Activated B cell treated with CpG ODN at 0.5 μM for 24 hours (primary cell): ENCODE measurements at regions not wholly inside any gene's neighbourhood (a gene's known extent, or its start where the extent isn't known, plus 50 kb on each side); places are given as distances from the start of the nearest gene placed in this dataset.

Experiments used
- ATAC-seq: fragments of 200-7000 bp; cut with Tn5 transposase; one replicate; pipeline ENCODE4 v1.10.0; 2021; ENCODE audit warnings: low read depth, mild to moderate bottlenecking, moderate library complexity
- CTCF ChIA-PET: fragments of 350-600 bp; sonication (Branson Sonifier 250); formaldehyde crosslinking; loops from one replicate; lab custom pipeline; 2021; ENCODE audit warnings: antibody characterized with exemption; lab: Charles Lee
- POLR2A ChIA-PET: fragments of 350-600 bp; sonication (Branson Sonifier 250); formaldehyde crosslinking; loops from one replicate; lab custom pipeline; 2021; ENCODE audit warnings: antibody characterized with exemption; lab: Charles Lee
- DNase-seq: peaks from one replicate; pipeline ENCODE4 v3.0.0; 2022
- H3K27ac Mint-ChIP-seq: one replicate; pipeline ENCODE4 v1.8.0; 2020; ENCODE audit warnings: mixed read lengths
- H3K27me3 Mint-ChIP-seq: one replicate; pipeline ENCODE4 v1.8.0; 2021; ENCODE audit warnings: mixed read lengths
- H3K36me3 Mint-ChIP-seq: one replicate; pipeline ENCODE4 v1.8.0; 2021; ENCODE audit warnings: low read depth, mixed read lengths
- H3K4me1 Mint-ChIP-seq: one replicate; pipeline ENCODE4 v1.8.0; 2021; ENCODE audit warnings: mixed read lengths
- H3K4me3 Mint-ChIP-seq: one replicate; pipeline ENCODE4 v1.8.0; 2020; ENCODE audit warnings: mild to moderate bottlenecking, mixed read lengths
- H3K9me3 Mint-ChIP-seq: one replicate; pipeline ENCODE4 v1.8.0; 2020; ENCODE audit warnings: mixed read lengths
- CTCF ChIP-seq: fragments of 200-600 bp; IDR thresholded peaks from one replicate; pipeline ENCODE4 v1.8.0; 2022; ENCODE audit warnings: antibody characterized with exemption, mild to moderate bottlenecking
- intact Hi-C: fragments of 100-400 bp; cut with micrococcal nuclease; formaldehyde crosslinking; loops from one replicate; pipeline ENCODE4 v1.15.1; 2024

- H3K4me3 Mint-ChIP-seq: no peak overlapping the region
Measured at GRCh38 chr2:228698963-228699362, 517.5 kb upstream of the SPHKAP start.

GRCh38 chr2:228697456-228697855 is 516.0 kb upstream of the SPHKAP start:
- Mint-ChIP-seq H3K4me3 (no peak overlapping the region), H3K27me3 (no peaks in the 10 kb centered on the region), H3K4me1 (no peaks in the 10 kb centered on the region), H3K36me3 (no peaks in the 10 kb centered on the region), H3K27ac (no peak overlapping the region), H3K9me3 (no peaks in the 10 kb centered on the region)
- POLR2A ChIA-PET: no interaction called here
- ATAC-seq (no peak), DNase-seq (no peak)
- TF ChIP-seq CTCF: no peak
- CTCF ChIA-PET: no interaction called here
- intact Hi-C loops: no loop called here

More at GRCh38 chr2:228698963-228699362, 517.5 kb upstream of the SPHKAP start:
- no peak for ATAC-seq
- Mint-ChIP-seq H3K27ac (no peak overlapping the region), H3K36me3 (no peaks in the 10 kb centered on the region), H3K9me3 (no peaks in the 10 kb centered on the region), H3K27me3 (no peaks in the 10 kb centered on the region), H3K4me1 (no peaks in the 10 kb centered on the region)
- ChIA-PET CTCF (no interaction called here), POLR2A (interaction anchor here (1.2 kb wide), 1 partner anchor 15 kb away, joined by 4 read pairs; no protein-coding TSS in a partner anchor)
- no peak for DNase-seq
- no peak for TF ChIP-seq CTCF
- intact Hi-C loops: no loop called here

GRCh38 chr2:228690681-228691080 is 509.2 kb upstream of the SPHKAP start:
- no peak for TF ChIP-seq CTCF
- Mint-ChIP-seq H3K9me3 (peaks cover 2% of the 10 kb centered on the region), H3K27me3 (no peaks in the 10 kb centered on the region), H3K4me3 (no peak overlapping the region), H3K4me1 (no peaks in the 10 kb centered on the region), H3K36me3 (no peaks in the 10 kb centered on the region), H3K27ac (no peak overlapping the region)
- ATAC-seq (no peak), DNase-seq (no peak)
- intact Hi-C loops: no loop called here
- ChIA-PET CTCF (no interaction called here), POLR2A (no interaction called here)

- H3K4me1 Mint-ChIP-seq: no peaks in the 10 kb centered on the region
- H3K4me3 Mint-ChIP-seq: no peak overlapping the region
- no peaks in the 10 kb centered on the region for H3K27me3 Mint-ChIP-seq
- ChIA-PET CTCF (no interaction called here), POLR2A (no interaction called here)
- no peak overlapping the region for H3K27ac Mint-ChIP-seq
- intact Hi-C loops: no loop called here
- H3K36me3 Mint-ChIP-seq: no peaks in the 10 kb centered on the region
- no peak for DNase-seq
- ATAC-seq: no peak
- no peak for TF ChIP-seq CTCF
- peaks cover 2% of the 10 kb centered on the region for H3K9me3 Mint-ChIP-seq
Measured at GRCh38 chr2:228689053-228689452, 507.6 kb upstream of the SPHKAP start.

- no peak for ATAC-seq
- Mint-ChIP-seq H3K36me3 (no peaks in the 10 kb centered on the region), H3K27me3 (no peaks in the 10 kb centered on the region), H3K4me1 (no peaks in the 10 kb centered on the region), H3K9me3 (peaks cover 2% of the 10 kb centered on the region), H3K4me3 (no peak overlapping the region), H3K27ac (no peak overlapping the region)
- intact Hi-C loops: no loop called here
- ChIA-PET POLR2A (no interaction called here), CTCF (no interaction called here)
- DNase-seq: no peak
- TF ChIP-seq CTCF: no peak
Measured at GRCh38 chr2:228688007-228688645, 506.6 kb upstream of the SPHKAP start.
